ENCODE measurements at regions not wholly inside any gene's neighbourhood (a gene's known extent, or its start where the extent isn't known, plus 50 kb on each side); places are given as distances from the start of the nearest gene placed in this dataset.

- no peak for DNase-seq (ENCODE audit: low spot score)
Observed at GRCh38 chr18:78727877-78728783, 251.5 kb upstream of the SALL3 start.

GRCh38 chr18:78728784-78729467, 250.7 kb upstream of the SALL3 start:
- no peak for DNase-seq (ENCODE audit: low spot score)

GRCh38 chr18:78730546-78730945, 249.1 kb upstream of the SALL3 start:
- DNase-seq (ENCODE audit: low spot score), result no peak

GRCh38 chr18:78731016-78731397, 248.6 kb upstream of the SALL3 start:
- DNase-seq (ENCODE audit: low spot score), result no peak

- no peak for DNase-seq (ENCODE audit: low spot score)
Observed at GRCh38 chr18:78731398-78732032, 248.1 kb upstream of the SALL3 start.

- DNase-seq (ENCODE audit: low spot score), result no peak
Observed at GRCh38 chr18:78732273-78733210, 247.1 kb upstream of the SALL3 start.

- DNase-seq (ENCODE audit: low spot score), result no peak
Observed at GRCh38 chr18:78733762-78734613, 245.6 kb upstream of the SALL3 start.

GRCh38 chr18:78734614-78734945, 245.0 kb upstream of the SALL3 start:
- no peak for DNase-seq (ENCODE audit: low spot score)

- DNase-seq (ENCODE audit: low spot score), result no peak
Observed at GRCh38 chr18:78735131-78736014, 244.2 kb upstream of the SALL3 start.

GRCh38 chr18:78736015-78736690, 243.5 kb upstream of the SALL3 start:
- DNase-seq (ENCODE audit: low spot score), result no peak

GRCh38 chr18:78737006-78737915, 242.4 kb upstream of the SALL3 start:
- DNase-seq (ENCODE audit: low spot score), result no peak

GRCh38 chr18:78738076-78738690, 241.4 kb upstream of the SALL3 start:
- DNase-seq (ENCODE audit: low spot score), result no peak

GRCh38 chr18:78739115-78739514, 240.5 kb upstream of the SALL3 start:
- DNase-seq (ENCODE audit: low spot score), result no peak

GRCh38 chr18:78739882-78740677, 239.5 kb upstream of the SALL3 start:
- DNase-seq (ENCODE audit: low spot score), result no peak

GRCh38 chr18:78740876-78741275, 238.7 kb upstream of the SALL3 start:
- DNase-seq (ENCODE audit: low spot score), result no peak

GRCh38 chr18:78741381-78742217, 238.0 kb upstream of the SALL3 start:
- no peak for DNase-seq (ENCODE audit: low spot score)

Measured in hematopoietic multipotent progenitor cell treated with erythropoietin and hydrocortisone succinate and interleukin-3 and kit ligand, for 17 days (in vitro differentiated cells).